OCI-M1 (cell line): ENCODE measurements at regions not wholly inside any gene's neighbourhood (a gene's known extent, or its start where the extent isn't known, plus 50 kb on each side); places are given as distances from the start of the nearest gene placed in this dataset.
"Not testable (repeated sequence)": the region's sequence is repeated elsewhere in the genome, so short reads cannot be mapped to it uniquely, and the experiment has no call there.

Experiments used
- DNase-seq: peaks from one replicate; lab custom pipeline; 2025; lab: John Stamatoyannopoulos, UW

- no peak for DNase-seq
Observed at GRCh38 chr2:123717636-123718334, 307.3 kb upstream of the CNTNAP5 start.

GRCh38 chr2:123720760-123721159 lies 304.3 kb upstream of the CNTNAP5 start:
- no peak for DNase-seq

- DNase-seq, result peak; percentile 86
Observed at GRCh38 chr2:123723706-123724105, 301.4 kb upstream of the CNTNAP5 start.

- DNase-seq, result no peak
Observed at GRCh38 chr2:123732563-123732962, 292.5 kb upstream of the CNTNAP5 start.

- no peak for DNase-seq
Observed at GRCh38 chr2:123737371-123737770, 287.7 kb upstream of the CNTNAP5 start.

- DNase-seq, result no peak
Observed at GRCh38 chr2:123738643-123739042, 286.4 kb upstream of the CNTNAP5 start.

GRCh38 chr2:123746006-123746405 lies 279.1 kb upstream of the CNTNAP5 start:
- DNase-seq, result peak; percentile 17

GRCh38 chr2:123747326-123747725 lies 277.8 kb upstream of the CNTNAP5 start:
- no peak for DNase-seq

GRCh38 chr2:123762221-123762620 lies 262.9 kb upstream of the CNTNAP5 start:
- DNase-seq, result no peak

- no peak for DNase-seq
Observed at GRCh38 chr2:123768233-123768632, 256.9 kb upstream of the CNTNAP5 start.

- no peak for DNase-seq
Observed at GRCh38 chr2:123769001-123769400, 256.1 kb upstream of the CNTNAP5 start.

- DNase-seq, result peak; percentile 45
Observed at GRCh38 chr2:123770996-123771720, 253.9 kb upstream of the CNTNAP5 start.

- DNase-seq, result peak; percentile 64
Observed at GRCh38 chr2:123771928-123772632, 253.0 kb upstream of the CNTNAP5 start.

GRCh38 chr2:123777116-123777515 lies 248.0 kb upstream of the CNTNAP5 start:
- no peak for DNase-seq

GRCh38 chr2:123783164-123783563 lies 241.9 kb upstream of the CNTNAP5 start:
- no peak for DNase-seq

GRCh38 chr2:123785332-123785731 lies 239.8 kb upstream of the CNTNAP5 start:
- DNase-seq, result no peak

- DNase-seq, result no peak
Observed at GRCh38 chr2:123791207-123791606, 233.9 kb upstream of the CNTNAP5 start.

- DNase-seq, result peak; percentile 39
Observed at GRCh38 chr2:123791684-123792083, 233.4 kb upstream of the CNTNAP5 start.

- DNase-seq, result not testable (repeated sequence)
Observed at GRCh38 chr2:123804126-123804525, 221.0 kb upstream of the CNTNAP5 start.

GRCh38 chr2:123805746-123806145 lies 219.3 kb upstream of the CNTNAP5 start:
- not testable (repeated sequence) for DNase-seq

GRCh38 chr2:123808243-123808642 lies 216.8 kb upstream of the CNTNAP5 start:
- no peak for DNase-seq

GRCh38 chr2:123811846-123812245 lies 213.2 kb upstream of the CNTNAP5 start:
- DNase-seq, result no peak

- DNase-seq, result no peak
Observed at GRCh38 chr2:123816203-123816602, 208.9 kb upstream of the CNTNAP5 start.
